Amygdala (tissue), 56 donors: ENCODE measurements at regions not wholly inside any gene's neighbourhood (a gene's known extent, or its start where the extent isn't known, plus 50 kb on each side); places are given as distances from the start of the nearest gene placed in this dataset.

Source experiments
- DNase-seq, 56 donors: peaks; one replicate each; lab custom pipeline; 2025; lab: John Stamatoyannopoulos, UW

DNA sequence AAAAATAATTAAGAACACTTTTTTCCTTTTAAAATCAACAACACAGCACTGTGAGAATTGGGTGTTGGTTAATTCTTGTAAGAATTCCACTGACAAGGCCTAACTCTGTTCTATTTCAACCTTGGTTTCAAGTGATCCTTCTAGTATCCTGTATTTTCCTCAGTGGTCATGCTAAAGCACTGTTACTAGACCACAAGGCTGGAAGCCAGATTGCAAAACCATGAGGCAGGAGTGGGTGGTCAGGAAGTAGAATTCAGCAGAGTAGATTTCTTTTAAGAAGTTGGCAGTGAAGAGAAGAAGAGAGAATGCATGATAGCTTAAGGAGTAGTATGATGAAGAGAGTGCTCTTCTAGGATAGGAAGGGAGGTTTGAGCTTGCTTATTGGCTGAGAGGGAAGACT lies 71.6 kb upstream of the LEF1 start:
- no peak for DNase-seq

DNA sequence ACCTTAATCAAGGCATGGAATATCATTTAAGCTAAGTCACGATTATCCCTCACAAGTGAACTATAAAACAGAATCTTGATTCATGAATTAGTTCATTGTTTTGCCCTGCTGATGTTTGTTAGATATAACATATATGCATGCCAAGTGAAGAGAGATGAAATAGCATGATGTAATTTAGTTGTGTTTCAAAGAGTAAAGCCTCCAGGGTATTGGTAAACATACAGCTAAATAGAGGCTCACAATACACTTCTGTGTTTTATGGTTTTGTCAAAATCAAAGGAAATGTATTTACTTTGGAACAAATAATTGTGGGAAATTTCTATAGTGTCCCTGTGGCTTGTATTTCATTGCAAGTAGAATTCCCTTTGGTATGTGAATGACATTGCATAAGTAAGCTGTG lies 69.0 kb upstream of the LEF1 start:
- DNase-seq, result no peak

- no peak for DNase-seq
Measured at GRCh38 chr4:108236264-108236663, 67.5 kb upstream of the LEF1 start.

- no peak for DNase-seq
Measured at GRCh38 chr4:108227923-108228322, 59.2 kb upstream of the LEF1 start.

GRCh38 chr4:108224611-108225053 lies 55.9 kb upstream of the LEF1 start:
- no peak for DNase-seq

DNA sequence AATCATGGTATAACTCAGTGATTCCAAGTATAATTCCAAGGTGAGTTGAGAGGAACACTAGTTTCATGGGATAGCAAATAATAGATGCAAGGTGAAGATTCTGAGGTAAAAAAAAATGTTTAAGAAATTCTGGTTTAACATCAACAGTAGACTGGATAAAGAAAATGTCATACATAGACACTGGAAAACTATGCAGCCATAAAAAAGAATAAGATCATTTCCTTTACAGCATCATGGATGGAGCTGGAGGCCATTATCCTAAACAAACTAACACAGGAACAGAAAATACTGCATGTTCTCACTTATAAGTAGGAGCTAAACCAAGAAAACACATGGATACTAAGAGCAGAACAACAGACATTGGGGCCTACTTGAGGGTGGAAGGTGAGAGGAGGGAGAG lies 54.6 kb upstream of the LEF1 start:
- no peak for DNase-seq

- DNase-seq, result no peak
Measured at GRCh38 chr4:108219998-108220397, 51.3 kb upstream of the LEF1 start.
